Mesenchymal stem cell (in vitro differentiated cells and primary cell): ENCODE measurements at regions not wholly inside any gene's neighbourhood (a gene's known extent, or its start where the extent isn't known, plus 50 kb on each side); places are given as distances from the start of the nearest gene placed in this dataset.
"Not testable (repeated sequence)": the region's sequence is repeated elsewhere in the genome, so short reads cannot be mapped to it uniquely, and the experiment has no call there.

Experiments
- DNase-seq: peaks from one replicate; pipeline ENCODE4 v3.0.0-alpha.2; 2013
- H2AFZ ChIP-seq: one replicate; pipeline ENCODE4 v1.6.1; 2013; ENCODE audit warnings: low read depth, mild to moderate bottlenecking, control low read depth, inconsistent platforms, low read length, moderate library complexity
- H2AK5ac ChIP-seq: 2 replicates; pipeline ENCODE4 v1.6.1; 2013; ENCODE audit warnings: low read length, moderate library complexity, mild to moderate bottlenecking, inconsistent platforms; ENCODE audit not compliant: severe bottlenecking
- H2BK120ac ChIP-seq: one replicate; pipeline ENCODE4 v1.6.1; 2013; ENCODE audit warnings: low read depth, mild to moderate bottlenecking, inconsistent platforms, low read length, moderate library complexity
- H2BK12ac ChIP-seq, 2 experiments: one replicate each; pipeline ENCODE4 v1.6.1; 2013; ENCODE audit warnings: inconsistent platforms in 2 of 2, low read length in 2 of 2, mild to moderate bottlenecking in 2 of 2, moderate library complexity in 2 of 2, control low read depth in 1 of 2
- H2BK15ac ChIP-seq: one replicate; pipeline ENCODE4 v1.6.1; 2013; ENCODE audit warnings: mild to moderate bottlenecking, low read depth, inconsistent platforms; ENCODE audit not compliant: poor library complexity, severe bottlenecking
- H2BK5ac ChIP-seq: 2 replicates; pipeline ENCODE4 v1.6.1; 2013; ENCODE audit warnings: low read depth, mild to moderate bottlenecking, low read length, control low read depth, inconsistent platforms; ENCODE audit not compliant: poor library complexity, severe bottlenecking
- H3K14ac ChIP-seq, 2 experiments: one replicate each; pipeline ENCODE4 v1.6.1; 2013; ENCODE audit warnings: inconsistent platforms in 2 of 2, low read length in 2 of 2, control low read depth in 1 of 2, mild to moderate bottlenecking in 1 of 2, moderate library complexity in 1 of 2
- H3K18ac ChIP-seq, 2 experiments: one replicate each; pipeline ENCODE4 v1.6.1; 2013; ENCODE audit warnings: inconsistent platforms in 2 of 2, low read length in 2 of 2, control low read depth in 1 of 2, low read depth in 1 of 2, mild to moderate bottlenecking in 1 of 2
- H3K23ac ChIP-seq, 2 experiments: one replicate each; pipeline ENCODE4 v1.6.1; 2013; ENCODE audit warnings: inconsistent platforms in 2 of 2, low read length in 2 of 2, mild to moderate bottlenecking in 2 of 2, moderate library complexity in 2 of 2, control low read depth in 1 of 2
- H3K27ac ChIP-seq: 2 replicates; pipeline ENCODE4 v1.5.1; 2013; ENCODE audit warnings: mild to moderate bottlenecking, moderate library complexity, low read length, control low read depth, inconsistent platforms; ENCODE audit not compliant: poor library complexity, severe bottlenecking
- H3K27me3 ChIP-seq, 2 experiments: 2 replicates each; pipeline versions ENCODE4 v1.6.1 to v1.7.0; 2013; ENCODE audit warnings: low read length in 2 of 2, mild to moderate bottlenecking in 2 of 2, moderate library complexity in 2 of 2, control low read depth in 1 of 2, inconsistent platforms in 1 of 2; ENCODE audit not compliant: control insufficient read depth in 1 of 2, insufficient read depth in 1 of 2
- H3K36me3 ChIP-seq, 2 experiments: 2 replicates each; pipeline versions ENCODE4 v1.6.1 to v1.7.0; 2013; ENCODE audit warnings: low read length in 2 of 2, control low read depth in 1 of 2, inconsistent platforms in 1 of 2, low read depth in 1 of 2, mild to moderate bottlenecking in 1 of 2; ENCODE audit not compliant: insufficient read depth in 2 of 2, control insufficient read depth in 1 of 2
- H3K4ac ChIP-seq, 2 experiments: one replicate each; pipeline ENCODE4 v1.6.1; 2013; ENCODE audit warnings: inconsistent platforms in 2 of 2, low read length in 2 of 2, mild to moderate bottlenecking in 2 of 2, moderate library complexity in 2 of 2, control low read depth in 1 of 2, low read depth in 1 of 2
- H3K4me1 ChIP-seq: 2 replicates; pipeline ENCODE4 v1.6.1; 2013; ENCODE audit warnings: low read depth, low read length, control low read depth; ENCODE audit not compliant: control insufficient read depth, insufficient read depth
- H3K4me2 ChIP-seq: 2 replicates; pipeline ENCODE4 v1.6.1; 2013; ENCODE audit warnings: low read length, mild to moderate bottlenecking, inconsistent platforms; ENCODE audit not compliant: poor library complexity, severe bottlenecking
- H3K4me3 ChIP-seq, 2 experiments: 2 replicates each; pipeline versions ENCODE4 v1.5.1 to v1.7.0; 2013; ENCODE audit warnings: low read length in 2 of 2, mild to moderate bottlenecking in 2 of 2, control low read depth in 1 of 2, low read depth in 1 of 2; ENCODE audit not compliant: insufficient read depth in 1 of 2
- H3K79me1 ChIP-seq: replicated peaks from 2 replicates; pipeline ENCODE4 v1.6.1; 2013; ENCODE audit warnings: mild to moderate bottlenecking, control low read depth, low read length, inconsistent platforms; ENCODE audit not compliant: poor library complexity, severe bottlenecking
- H3K9ac ChIP-seq: 2 replicates; pipeline ENCODE4 v1.7.0; 2013; ENCODE audit warnings: mild to moderate bottlenecking, low read length, moderate library complexity
- H3K9me3 ChIP-seq: 2 replicates; pipeline ENCODE4 v1.7.0; 2013; ENCODE audit warnings: mild to moderate bottlenecking, low read length; ENCODE audit not compliant: control insufficient read depth
- H4K8ac ChIP-seq: one replicate; pipeline ENCODE4 v1.6.1; 2013; ENCODE audit warnings: inconsistent platforms, mild to moderate bottlenecking, low read length, moderate library complexity
- H4K91ac ChIP-seq: one replicate; pipeline ENCODE4 v1.6.1; 2013; ENCODE audit warnings: mild to moderate bottlenecking, low read length, inconsistent platforms
- WGBS: methylation state at CpG from one replicate; pipeline ENCODE4 v1.1.7; 2013; ENCODE audit warnings: mixed read lengths; 5-methylcytosine and 5-hydroxymethylcytosine counted together

DNA sequence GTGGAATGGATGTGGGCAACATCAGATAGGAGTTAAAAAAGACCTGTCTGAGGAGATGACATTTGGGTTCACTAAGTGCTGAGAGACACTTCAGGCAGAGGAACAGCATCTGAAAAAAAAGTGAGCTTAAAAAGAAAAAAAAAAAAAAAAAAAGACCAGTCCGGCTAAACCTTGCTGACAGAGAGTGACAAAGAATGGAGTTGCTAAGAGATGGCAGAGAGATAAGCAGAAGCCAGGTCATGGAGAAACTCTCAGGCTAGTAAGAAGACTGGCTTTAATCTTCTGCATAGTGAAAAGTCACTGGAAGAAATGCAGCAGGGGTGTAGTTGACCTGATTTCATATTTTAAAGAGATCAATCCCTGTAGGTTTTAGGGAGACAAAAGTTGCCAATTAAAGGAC is 711.1 kb upstream of the SEMA3D start:
- 24% methylated on average over 1 of the region's 1 CpG for WGBS
- Histone ChIP-seq H4K91ac (no peak overlapping the region), H2BK5ac (no peak overlapping the region)

DNA sequence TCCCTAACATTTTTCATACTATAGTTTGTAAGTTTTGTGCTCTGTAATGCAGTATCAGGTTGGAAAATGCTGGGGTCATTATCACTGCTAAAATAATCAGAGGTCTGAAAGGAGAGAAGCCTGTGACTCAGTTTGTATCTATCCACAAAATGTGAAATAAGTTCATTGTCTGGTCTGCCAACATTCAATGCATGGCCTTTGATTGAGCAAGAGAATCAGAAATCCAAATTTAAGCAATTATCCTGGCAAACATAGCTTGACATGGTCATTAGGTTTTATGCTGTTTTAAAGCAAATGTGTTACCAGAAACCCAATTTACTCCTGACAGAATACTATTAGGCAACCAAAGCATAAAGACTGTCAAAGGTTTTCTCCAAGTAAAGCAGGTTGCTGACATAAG is 709.7 kb upstream of the SEMA3D start:
- Histone ChIP-seq H3K23ac (no peak overlapping the region), H2BK5ac (no peak overlapping the region), H4K91ac (no peak overlapping the region), H3K14ac (no peak overlapping the region), H3K4me1 (no peaks in the 10 kb centered on the region), H3K27me3 (no peaks in the 10 kb centered on the region), H2BK15ac (no peak overlapping the region), H2BK120ac (no peak overlapping the region), H3K27ac (no peak overlapping the region), H3K79me1 (no peaks in the 10 kb centered on the region), H3K4me3 (no peak overlapping the region), H3K4ac (no peak overlapping the region), H2AK5ac (no peak overlapping the region), H3K4me2 (no peak overlapping the region), H2AFZ (no peak overlapping the region), H4K8ac (no peak overlapping the region), H3K18ac (no peak overlapping the region), H2BK12ac (no peak overlapping the region), H3K9me3 (no peaks in the 10 kb centered on the region), H3K9ac (no peak overlapping the region), H3K36me3 (no peaks in the 10 kb centered on the region)
- no peak for DNase-seq

More for the DNA sequence above, 711.1 kb upstream of the SEMA3D start:
- no peak overlapping the region for H3K14ac ChIP-seq
- no peak overlapping the region for H3K9ac ChIP-seq
- H3K9me3 ChIP-seq, result no peaks in the 10 kb centered on the region
- H3K27ac ChIP-seq, result no peak overlapping the region
- no peak overlapping the region for H2BK12ac ChIP-seq
- no peak overlapping the region for H2BK15ac ChIP-seq
- H3K18ac ChIP-seq, result no peak overlapping the region
- H2BK120ac ChIP-seq, result no peak overlapping the region
- no peak overlapping the region for H3K4me2 ChIP-seq
- H3K4ac ChIP-seq, result no peak overlapping the region
- H3K79me1 ChIP-seq, result no peaks in the 10 kb centered on the region
- no peak overlapping the region for H3K23ac ChIP-seq
- no peak overlapping the region for H4K8ac ChIP-seq
- H3K4me3 ChIP-seq, result no peak overlapping the region
- no peaks in the 10 kb centered on the region for H3K36me3 ChIP-seq
- DNase-seq, result no peak
- H3K4me1 ChIP-seq, result no peaks in the 10 kb centered on the region
- no peak overlapping the region for H2AFZ ChIP-seq
- no peaks in the 10 kb centered on the region for H3K27me3 ChIP-seq
- no peak overlapping the region for H2AK5ac ChIP-seq

DNA sequence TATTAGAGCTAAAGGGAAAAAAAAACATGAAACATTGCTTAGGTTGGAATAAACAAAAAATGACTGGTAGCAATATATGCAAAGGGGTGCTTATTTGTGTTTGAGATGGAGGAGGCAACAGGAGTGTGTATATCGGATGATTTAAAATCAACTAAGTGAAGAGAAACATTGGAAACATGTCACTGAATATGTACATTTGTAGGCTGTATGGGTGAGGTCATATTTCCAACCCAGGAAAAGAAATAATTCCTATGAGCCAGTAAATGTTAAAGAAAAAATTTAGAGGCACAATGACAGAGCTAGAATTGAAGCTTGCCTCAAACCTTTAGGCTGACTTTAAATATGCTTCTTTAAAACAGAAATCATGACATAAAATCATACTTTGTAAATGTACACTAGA is 709.0 kb upstream of the SEMA3D start:
- Histone ChIP-seq H3K27me3 (no peaks in the 10 kb centered on the region), H2BK5ac (no peak overlapping the region), H3K36me3 (no peaks in the 10 kb centered on the region), H3K9me3 (no peaks in the 10 kb centered on the region), H3K27ac (no peak overlapping the region), H3K4me1 (no peaks in the 10 kb centered on the region), H2AK5ac (no peak overlapping the region), H2BK12ac (no peak overlapping the region), H2BK15ac (no peak overlapping the region), H4K8ac (no peak overlapping the region), H3K4ac (no peak overlapping the region), H2BK120ac (no peak overlapping the region), H3K18ac (no peak overlapping the region), H4K91ac (no peak overlapping the region), H3K4me2 (no peak overlapping the region), H3K4me3 (no peak overlapping the region), H3K23ac (no peak overlapping the region), H2AFZ (no peak overlapping the region), H3K14ac (no peak overlapping the region), H3K79me1 (no peaks in the 10 kb centered on the region), H3K9ac (no peak overlapping the region)
- DNase-seq, result no peak
- 95% methylated on average over 1 of the region's 1 CpG for WGBS

DNA sequence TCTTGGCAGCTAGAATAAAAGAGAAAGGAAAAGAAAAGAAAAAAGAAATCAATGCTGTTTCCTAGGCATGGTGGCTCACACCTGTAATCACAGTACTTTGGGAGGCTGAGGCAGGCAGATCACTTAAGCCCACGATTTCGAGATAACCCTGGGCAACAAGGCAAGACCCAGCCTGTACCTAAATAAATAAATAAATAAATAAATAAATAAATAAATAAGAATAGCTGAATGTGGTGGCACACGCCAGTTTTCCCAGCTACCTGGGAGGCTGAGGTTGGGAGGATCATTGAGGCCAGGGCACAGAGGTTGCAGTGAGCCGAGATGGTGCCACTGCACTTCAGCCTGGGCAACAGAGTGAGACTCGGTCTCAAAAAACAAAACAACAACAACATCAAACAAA is 705.0 kb upstream of the SEMA3D start:
- not testable (repeated sequence) for H4K8ac ChIP-seq, H3K27me3 ChIP-seq, H3K36me3 ChIP-seq, H3K4me2 ChIP-seq, H3K4me3 ChIP-seq, H2AK5ac ChIP-seq, DNase-seq, H3K14ac ChIP-seq, H2BK5ac ChIP-seq, H3K9ac ChIP-seq, H3K23ac ChIP-seq, H2BK12ac ChIP-seq, H3K27ac ChIP-seq, H2BK15ac ChIP-seq, H3K4me1 ChIP-seq, H3K18ac ChIP-seq, H3K9me3 ChIP-seq, H4K91ac ChIP-seq, H3K79me1 ChIP-seq, H3K4ac ChIP-seq, H2AFZ ChIP-seq, H2BK120ac ChIP-seq
- 77% methylated on average over 4 of the region's 5 CpGs for WGBS
